GM23338 (cell line): ENCODE measurements at regions not wholly inside any gene's neighbourhood (a gene's known extent, or its start where the extent isn't known, plus 50 kb on each side); places are given as distances from the start of the nearest gene placed in this dataset.

ENCODE experiments used
- ATAC-seq: fragments of 200-7000 bp; cut with Tn5 transposase; 3 replicates; pipeline ENCODE4 v1.9.1; 2020
- DNase-seq: peaks from one replicate; pipeline ENCODE4 v3.0.0-alpha.2; 2015; ENCODE audit warnings: low spot score
- H2AFZ ChIP-seq: fragments of 200-600 bp; sonication (generic); 2 replicates; pipeline ENCODE4 v1.8.0; 2016; ENCODE audit warnings: antibody characterized with exemption, mild to moderate bottlenecking, moderate library complexity
- H3F3A ChIP-seq: fragments of 200-600 bp; sonication (generic); replicated peaks from 2 replicates; pipeline ENCODE4 v1.8.0; 2017; ENCODE audit warnings: antibody characterized with exemption, mixed run types, low read depth
- H3K27ac ChIP-seq: fragments of 200-600 bp; sonication (generic); 2 replicates; pipeline ENCODE4 v1.6.1; 2016; ENCODE audit warnings: low read depth
- H3K27me3 ChIP-seq: fragments of 200-600 bp; sonication (generic); 2 replicates; pipeline ENCODE4 v1.8.0; 2016; ENCODE audit warnings: mild to moderate bottlenecking, mixed run types, moderate library complexity; ENCODE audit not compliant: insufficient read depth
- H3K36me3 ChIP-seq: fragments of 200-600 bp; sonication (generic); 2 replicates; pipeline ENCODE4 v1.8.0; 2016; ENCODE audit warnings: mild to moderate bottlenecking; ENCODE audit not compliant: insufficient read depth
- H3K4me1 ChIP-seq: fragments of 200-600 bp; sonication (generic); 2 replicates; pipeline ENCODE4 v1.8.0; 2016; ENCODE audit warnings: mild to moderate bottlenecking, moderate library complexity; ENCODE audit not compliant: insufficient read depth
- H3K4me2 ChIP-seq: fragments of 200-600 bp; sonication (generic); 2 replicates; pipeline ENCODE4 v1.7.1; 2017; ENCODE audit warnings: mixed run types
- H3K4me3 ChIP-seq: fragments of 200-600 bp; sonication (generic); 2 replicates; pipeline ENCODE4 v1.6.1; 2016; ENCODE audit warnings: mixed run types
- H3K79me2 ChIP-seq: fragments of 200-600 bp; sonication (generic); replicated peaks from 2 replicates; pipeline ENCODE4 v1.8.0; 2017; ENCODE audit warnings: mild to moderate bottlenecking; ENCODE audit not compliant: insufficient read depth
- H3K9me2 ChIP-seq: fragments of 200-600 bp; sonication (generic); 2 replicates; pipeline ENCODE4 v1.8.0; 2017; ENCODE audit not compliant: insufficient read depth
- H4K20me1 ChIP-seq: fragments of 200-600 bp; sonication (generic); replicated peaks from 2 replicates; pipeline ENCODE4 v1.8.0; 2017; ENCODE audit warnings: mild to moderate bottlenecking; ENCODE audit not compliant: insufficient read depth
- H3K27ac Mint-ChIP-seq: 2 replicates; pipeline ENCODE4 v1.8.0; 2020; ENCODE audit warnings: inconsistent platforms, mild to moderate bottlenecking, moderate library complexity, mixed read lengths
- H3K27me3 Mint-ChIP-seq: 3 replicates; pipeline ENCODE4 v1.8.0; 2022; ENCODE audit warnings: low read depth, mild to moderate bottlenecking, moderate library complexity, mixed read lengths, inconsistent platforms; ENCODE audit not compliant: insufficient read depth, poor library complexity
- H3K36me3 Mint-ChIP-seq: 3 replicates; pipeline ENCODE4 v1.8.0; 2021; ENCODE audit warnings: low read depth, mild to moderate bottlenecking, inconsistent platforms, moderate library complexity, mixed read lengths
- H3K4me1 Mint-ChIP-seq: 3 replicates; pipeline ENCODE4 v1.8.0; 2020; ENCODE audit warnings: mild to moderate bottlenecking, inconsistent platforms, mixed read lengths
- H3K4me3 Mint-ChIP-seq: 3 replicates; pipeline ENCODE4 v1.8.0; 2021; ENCODE audit warnings: moderate library complexity, mild to moderate bottlenecking, inconsistent platforms, mixed read lengths
- H3K9me3 Mint-ChIP-seq: 3 replicates; pipeline ENCODE4 v1.8.0; 2020; ENCODE audit warnings: moderate library complexity, mild to moderate bottlenecking, inconsistent platforms, mixed read lengths
- CREB1 ChIP-seq: fragments of 250-450 bp; sonication (Bioruptor Pico); IDR thresholded peaks from 2 replicates; pipeline ENCODE4 v1.5.0; 2020; ENCODE audit warnings: low read depth, mild to moderate bottlenecking, moderate library complexity
- ETS1 ChIP-seq: IDR thresholded peaks from 2 replicates; pipeline ENCODE4 v1.6.1; 2016; ENCODE audit warnings: antibody characterized with exemption
- EZH2 ChIP-seq: fragments of 200-600 bp; sonication (generic); IDR thresholded peaks from one replicate; pipeline ENCODE4 v1.8.0; 2017; ENCODE audit warnings: antibody characterized with exemption, mild to moderate bottlenecking, low read depth; ENCODE audit not compliant: unreplicated experiment
- EZH2phosphoT487 ChIP-seq: fragments of 200-600 bp; sonication (generic); IDR thresholded peaks from one replicate; pipeline ENCODE4 v1.8.1; 2018; ENCODE audit warnings: antibody characterized with exemption; ENCODE audit not compliant: unreplicated experiment
- JUNB ChIP-seq: IDR thresholded peaks from one replicate; pipeline ENCODE4 v1.6.1; 2016; ENCODE audit warnings: antibody characterized with exemption; ENCODE audit not compliant: unreplicated experiment
- NANOG ChIP-seq: IDR thresholded peaks from 2 replicates; pipeline ENCODE4 v1.6.1; 2016; ENCODE audit warnings: antibody characterized with exemption, borderline replicate concordance
- POLR2AphosphoS5 ChIP-seq: IDR thresholded peaks from 2 replicates; pipeline ENCODE4 v1.6.1; 2016; ENCODE audit warnings: antibody characterized with exemption, low read depth
- REST ChIP-seq: IDR thresholded peaks from one replicate; pipeline ENCODE4 v1.6.1; 2018; ENCODE audit warnings: antibody characterized with exemption; ENCODE audit not compliant: unreplicated experiment
- STAT1 ChIP-seq: IDR thresholded peaks from one replicate; pipeline ENCODE4 v1.6.1; 2016; ENCODE audit warnings: antibody characterized with exemption; ENCODE audit not compliant: unreplicated experiment
- ZNF114 ChIP-seq: fragments of 250-450 bp; sonication (Bioruptor Pico); IDR thresholded peaks from 2 replicates; pipeline ENCODE4 v1.5.0; 2020; ENCODE audit warnings: mild to moderate bottlenecking, moderate library complexity
- ZNF331 ChIP-seq: fragments of 250-450 bp; sonication (Bioruptor Pico); IDR thresholded peaks from 2 replicates; pipeline ENCODE4 v1.5.0; 2020; ENCODE audit warnings: low read depth, mild to moderate bottlenecking, moderate library complexity
- ZNF462 ChIP-seq: fragments of 250-450 bp; sonication (Bioruptor Pico); IDR thresholded peaks from 2 replicates; pipeline ENCODE4 v1.5.0; 2020; ENCODE audit warnings: mild to moderate bottlenecking, moderate library complexity
- TF ChIP-seq, protein P1 (sequence below), 2 experiments: fragments of 200-600 bp in 1 of 2; sonication (generic) in 1 of 2; conservative IDR thresholded peaks; 2 replicates each; pipeline versions ENCODE4 v1.5.1 to v1.6.1; 2016 to 2017; ENCODE audit warnings: antibody characterized with exemption in 2 of 2, low read depth in 2 of 2, mild to moderate bottlenecking in 2 of 2, moderate library complexity in 1 of 2

DNA sequence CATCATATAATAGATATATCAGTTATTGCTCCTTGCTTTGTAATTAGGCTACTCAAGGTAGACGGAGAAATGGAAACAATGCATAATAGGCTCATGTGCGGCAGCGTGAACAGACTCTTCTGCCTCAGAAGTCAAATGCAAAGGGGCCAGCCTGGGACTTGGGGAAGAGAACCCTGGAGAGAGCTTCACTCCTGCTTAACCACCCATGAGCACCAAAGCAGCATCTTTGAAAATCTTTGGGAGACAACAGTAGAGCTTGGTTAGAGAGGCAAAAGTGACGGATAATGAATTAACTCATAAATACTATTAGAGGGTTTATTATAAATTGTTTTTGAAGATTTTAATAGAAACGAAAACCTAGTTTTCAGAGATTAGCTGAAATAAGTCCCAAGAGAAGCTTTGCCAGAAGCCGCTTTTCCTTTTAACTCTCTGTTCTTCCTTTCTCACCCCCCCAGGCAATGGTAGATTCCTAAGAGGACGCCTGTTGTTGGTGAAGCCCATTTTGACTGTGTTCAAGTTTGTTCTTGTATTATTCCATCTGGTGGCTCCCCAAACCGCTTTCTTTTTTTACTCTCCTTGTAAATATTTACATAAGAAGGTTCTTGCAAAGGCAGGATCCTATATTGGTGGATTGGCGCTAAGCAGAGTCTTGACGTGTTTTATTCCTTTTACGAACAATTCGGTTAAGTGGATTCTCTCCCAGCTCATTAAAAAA lies 196.0 kb upstream of the TPRG1 start:
- H2AFZ ChIP-seq: peak overlapping the region; percentile 58
- H3K9me3 Mint-ChIP-seq: peaks cover 9% of the 10 kb centered on the region; the same call in 2 of the 3 replicates
- H3K27me3 Mint-ChIP-seq: peaks cover 1% of the 10 kb centered on the region
- H4K20me1 ChIP-seq: no peaks in the 10 kb centered on the region
- H3F3A ChIP-seq: no peaks in the 10 kb centered on the region
- H3K4me1 ChIP-seq: peaks cover 8% of the 10 kb centered on the region; the same call in 1 of the 2 replicates
- no peaks in the 10 kb centered on the region for H3K27me3 ChIP-seq
- no peak overlapping the region for H3K4me3 Mint-ChIP-seq
- no peaks in the 10 kb centered on the region for H3K36me3 Mint-ChIP-seq
- no peaks in the 10 kb centered on the region for H3K9me2 ChIP-seq
- H3K4me3 ChIP-seq: no peak overlapping the region
- peak; percentile 22 for DNase-seq
- TF ChIP-seq, protein P1, sequence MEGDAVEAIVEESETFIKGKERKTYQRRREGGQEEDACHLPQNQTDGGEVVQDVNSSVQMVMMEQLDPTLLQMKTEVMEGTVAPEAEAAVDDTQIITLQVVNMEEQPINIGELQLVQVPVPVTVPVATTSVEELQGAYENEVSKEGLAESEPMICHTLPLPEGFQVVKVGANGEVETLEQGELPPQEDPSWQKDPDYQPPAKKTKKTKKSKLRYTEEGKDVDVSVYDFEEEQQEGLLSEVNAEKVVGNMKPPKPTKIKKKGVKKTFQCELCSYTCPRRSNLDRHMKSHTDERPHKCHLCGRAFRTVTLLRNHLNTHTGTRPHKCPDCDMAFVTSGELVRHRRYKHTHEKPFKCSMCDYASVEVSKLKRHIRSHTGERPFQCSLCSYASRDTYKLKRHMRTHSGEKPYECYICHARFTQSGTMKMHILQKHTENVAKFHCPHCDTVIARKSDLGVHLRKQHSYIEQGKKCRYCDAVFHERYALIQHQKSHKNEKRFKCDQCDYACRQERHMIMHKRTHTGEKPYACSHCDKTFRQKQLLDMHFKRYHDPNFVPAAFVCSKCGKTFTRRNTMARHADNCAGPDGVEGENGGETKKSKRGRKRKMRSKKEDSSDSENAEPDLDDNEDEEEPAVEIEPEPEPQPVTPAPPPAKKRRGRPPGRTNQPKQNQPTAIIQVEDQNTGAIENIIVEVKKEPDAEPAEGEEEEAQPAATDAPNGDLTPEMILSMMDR (conservative IDR thresholded peaks at IDR 0.05; ENCODE audit: low read depth in 2 of 2): no peak
- TF ChIP-seq ETS1: no peak
- no peak for TF ChIP-seq CREB1 (CRISPR knock-in tag)
- TF ChIP-seq JUNB: no peak
- no peak for TF ChIP-seq ZNF462 (CRISPR knock-in tag)
- TF ChIP-seq STAT1: no peak
- TF ChIP-seq EZH2: no peak
- TF ChIP-seq REST: no peak
- no peak for TF ChIP-seq ZNF114 (CRISPR knock-in tag)
- no peak for TF ChIP-seq EZH2phosphoT487
- TF ChIP-seq NANOG: no peak
- TF ChIP-seq POLR2AphosphoS5: no peak
- TF ChIP-seq ZNF331 (CRISPR knock-in tag): no peak
- no peak overlapping the region for H3K27ac ChIP-seq
- H3K27ac Mint-ChIP-seq: no peak overlapping the region
- H3K4me2 ChIP-seq: no peak overlapping the region
- H3K36me3 ChIP-seq: no peaks in the 10 kb centered on the region
- no peak for ATAC-seq
- no peaks in the 10 kb centered on the region for H3K79me2 ChIP-seq
- H3K4me1 Mint-ChIP-seq: peaks cover 10% of the 10 kb centered on the region
